Stimulated activated naive CD4-positive, alpha-beta T cell treated with Interleukin-2 at 50 U/mL for 16 hours (primary cell): ENCODE measurements at regions not wholly inside any gene's neighbourhood (a gene's known extent, or its start where the extent isn't known, plus 50 kb on each side); places are given as distances from the start of the nearest gene placed in this dataset.
"Not testable (repeated sequence)": the region's sequence is repeated elsewhere in the genome, so short reads cannot be mapped to it uniquely, and the experiment has no call there.

Experiments
- DNase-seq: peaks from one replicate; lab custom pipeline; 2025; lab: John Stamatoyannopoulos, UW

GRCh38 chr10:129041916-129042315 is 425.1 kb upstream of the MGMT start:
- DNase-seq = no peak

- no peak for DNase-seq
Observed at GRCh38 chr10:129042776-129043595, 424.1 kb upstream of the MGMT start.

GRCh38 chr10:129043691-129044090 is 423.4 kb upstream of the MGMT start:
- DNase-seq = no peak

DNA sequence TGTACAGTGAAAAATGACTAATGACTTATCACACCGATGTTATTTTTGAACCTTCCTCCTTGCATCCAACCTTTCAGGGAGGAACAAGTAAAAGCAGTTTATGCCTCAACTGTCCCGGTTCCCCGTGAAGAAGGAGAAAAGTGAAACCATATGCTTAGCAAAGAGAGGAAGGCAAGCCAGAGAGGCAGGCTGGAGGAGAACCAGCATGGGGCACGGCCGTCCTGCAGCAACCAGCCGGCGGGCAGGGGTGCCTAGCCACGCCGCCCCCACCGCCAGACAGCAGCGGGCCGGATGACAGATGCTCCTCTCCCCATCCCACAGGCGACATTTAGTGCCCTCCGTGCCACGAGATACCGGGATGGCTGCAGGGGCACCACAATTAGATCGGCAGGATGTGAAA is 421.4 kb upstream of the MGMT start:
- no peak for DNase-seq

DNA sequence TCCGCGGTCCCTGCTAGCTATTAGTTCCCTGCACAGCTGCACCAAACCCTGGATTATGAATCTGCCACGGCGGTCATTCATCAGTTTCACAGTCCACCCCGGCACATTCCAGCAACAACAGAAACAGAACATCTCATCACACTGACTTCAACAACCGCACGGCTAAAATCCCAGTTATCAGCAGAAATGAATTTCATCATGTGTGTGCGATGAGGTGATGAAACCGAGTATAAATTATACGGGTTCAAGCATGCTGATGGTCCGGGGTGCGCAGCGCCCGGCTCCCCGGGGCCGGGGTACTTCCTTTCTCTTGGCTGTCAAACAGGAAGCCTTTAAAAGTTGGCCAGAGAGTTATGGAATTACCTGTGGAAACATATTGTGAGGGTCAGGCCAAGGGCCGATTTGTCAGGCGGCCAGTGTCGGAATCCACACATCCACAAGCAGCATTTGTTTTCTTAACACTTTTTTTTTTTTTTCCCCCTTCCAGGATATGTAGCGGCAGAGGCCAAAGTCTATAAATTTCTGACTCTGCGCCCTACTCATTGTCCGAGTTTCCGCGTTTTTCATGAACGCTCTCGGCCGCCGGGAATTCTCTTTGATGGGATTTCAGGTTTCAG is 420.9 kb upstream of the MGMT start:
- no peak for DNase-seq

DNA sequence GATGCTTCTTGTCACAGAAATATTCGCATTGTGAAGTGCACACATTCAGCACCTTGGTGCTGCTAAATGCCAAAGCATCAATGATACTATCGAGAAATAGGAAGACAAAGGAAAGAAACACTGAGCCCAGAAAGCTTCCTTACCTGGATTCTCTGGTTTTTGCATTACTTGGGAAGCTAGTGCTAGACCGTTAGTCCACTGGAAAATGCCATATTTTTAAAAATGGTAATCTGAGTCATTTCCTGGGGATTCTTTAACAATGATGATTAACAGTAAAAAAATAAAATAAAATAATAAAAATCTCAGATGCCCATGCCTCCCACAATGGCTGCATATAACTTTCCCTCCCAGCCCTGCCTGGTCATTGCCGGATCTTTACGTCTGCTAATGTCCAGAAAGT is 420.1 kb upstream of the MGMT start:
- no peak for DNase-seq

- no peak for DNase-seq
Observed at GRCh38 chr10:129047600-129047999, 419.4 kb upstream of the MGMT start.

DNA sequence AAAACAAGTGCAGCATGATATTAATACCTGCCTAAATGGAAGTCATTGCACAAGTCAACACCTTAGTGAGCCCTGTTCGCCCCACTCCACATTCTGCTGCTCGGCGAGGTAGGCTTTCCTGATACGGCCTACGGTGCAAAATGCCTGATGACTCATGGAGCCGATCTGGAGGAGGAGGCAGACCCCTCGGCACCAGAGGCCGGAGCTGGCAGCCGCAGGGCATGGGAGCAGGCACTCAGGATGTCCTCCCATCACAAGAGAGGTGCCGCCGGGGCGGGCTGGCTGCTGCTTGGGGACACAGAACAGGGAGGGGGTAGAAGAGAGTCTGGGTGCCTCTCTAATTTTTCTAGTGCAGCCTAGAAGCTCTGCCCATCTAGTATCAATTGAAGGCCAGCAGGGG is 418.5 kb upstream of the MGMT start:
- DNase-seq = no peak

- no peak for DNase-seq
Observed at GRCh38 chr10:129049501-129049900, 417.5 kb upstream of the MGMT start.

DNA sequence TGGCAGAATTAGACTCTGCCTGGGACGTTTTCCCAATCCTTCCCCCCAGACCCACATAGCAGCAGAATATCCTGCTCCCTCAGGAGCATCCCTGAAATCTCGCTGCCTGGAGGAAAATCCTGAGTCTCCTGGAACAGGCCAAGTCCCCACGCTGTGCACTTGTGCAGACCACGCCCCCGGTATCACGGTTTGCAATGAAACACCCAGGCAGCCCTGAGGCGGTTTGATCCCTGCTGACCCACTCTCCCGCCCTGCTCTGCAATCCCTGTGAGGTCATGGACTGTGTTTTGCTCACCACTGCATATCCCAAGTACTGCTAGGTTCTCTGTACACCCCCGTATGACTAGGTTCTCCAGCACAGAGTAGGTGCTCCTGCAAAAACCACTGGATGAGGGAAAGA is 411.8 kb upstream of the MGMT start:
- DNase-seq = no peak

DNA sequence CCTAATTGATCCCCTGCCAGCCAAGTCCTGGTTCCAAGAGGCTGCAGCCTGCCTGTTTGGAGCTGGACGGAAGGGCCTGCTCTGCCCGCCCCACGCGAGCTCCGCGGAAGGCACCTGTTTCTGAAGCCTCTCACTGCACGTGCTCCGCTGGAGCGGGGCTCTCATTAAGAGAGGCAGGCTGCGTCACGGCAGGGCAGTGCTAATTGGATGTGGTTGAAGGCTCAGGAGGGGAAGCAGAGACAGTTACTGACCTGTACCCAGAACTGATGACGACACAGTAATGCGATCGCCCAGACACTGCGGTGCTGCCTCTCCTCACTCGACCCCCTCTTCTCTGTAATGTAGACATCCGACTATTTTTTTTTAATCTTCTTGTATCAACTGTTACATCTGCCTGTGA is 411.1 kb upstream of the MGMT start:
- no peak for DNase-seq

GRCh38 chr10:129056734-129057689 is 410.0 kb upstream of the MGMT start:
- no peak for DNase-seq

- DNase-seq = no peak
Observed at GRCh38 chr10:129057856-129058663, 409.0 kb upstream of the MGMT start.

DNA sequence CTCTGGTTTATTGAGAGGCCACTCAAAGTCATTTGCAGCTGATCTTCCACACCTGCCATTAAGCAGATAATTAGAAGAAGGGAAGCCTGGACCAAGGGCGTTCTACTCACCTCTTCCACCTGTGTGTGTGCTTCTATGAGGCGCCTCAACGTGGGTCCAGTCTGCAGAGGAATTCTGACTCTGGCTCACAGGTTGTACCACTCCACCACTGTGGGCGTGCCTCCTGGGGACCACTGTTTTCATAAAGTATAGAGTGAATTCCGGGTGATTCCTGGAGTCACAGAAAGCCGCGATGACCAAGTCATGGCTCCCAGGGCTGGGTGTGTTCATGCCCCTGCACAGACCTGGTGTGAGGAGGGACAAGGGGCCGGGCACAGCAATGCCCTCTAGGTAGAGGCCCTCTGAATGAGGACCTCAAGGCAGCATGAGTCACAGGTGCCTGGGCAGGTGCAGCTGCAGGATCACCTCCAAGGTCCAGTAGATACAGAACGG is 408.3 kb upstream of the MGMT start:
- DNase-seq = no peak

- no peak for DNase-seq
Observed at GRCh38 chr10:129059977-129060376, 407.1 kb upstream of the MGMT start.

DNA sequence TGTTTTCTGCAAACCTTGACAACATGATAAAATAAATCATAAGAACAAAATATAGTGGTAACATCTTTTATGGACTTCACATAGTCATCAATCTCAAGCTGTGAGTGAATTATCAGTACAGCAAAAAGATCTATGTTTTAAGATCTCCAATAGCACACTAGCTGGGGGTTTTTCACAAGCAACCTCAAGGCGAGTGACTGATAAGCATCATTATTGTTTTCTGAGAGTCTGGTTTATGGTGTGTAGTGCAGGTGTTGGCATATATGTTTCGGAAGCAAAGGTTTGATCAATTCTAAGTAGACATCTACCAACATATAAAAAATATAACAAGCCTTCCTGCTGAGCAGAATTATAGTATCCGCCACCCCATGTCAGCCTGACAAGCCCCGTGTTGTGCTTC is 403.8 kb upstream of the MGMT start:
- DNase-seq = no peak

GRCh38 chr10:129063877-129064276 is 403.2 kb upstream of the MGMT start:
- DNase-seq = no peak

DNA sequence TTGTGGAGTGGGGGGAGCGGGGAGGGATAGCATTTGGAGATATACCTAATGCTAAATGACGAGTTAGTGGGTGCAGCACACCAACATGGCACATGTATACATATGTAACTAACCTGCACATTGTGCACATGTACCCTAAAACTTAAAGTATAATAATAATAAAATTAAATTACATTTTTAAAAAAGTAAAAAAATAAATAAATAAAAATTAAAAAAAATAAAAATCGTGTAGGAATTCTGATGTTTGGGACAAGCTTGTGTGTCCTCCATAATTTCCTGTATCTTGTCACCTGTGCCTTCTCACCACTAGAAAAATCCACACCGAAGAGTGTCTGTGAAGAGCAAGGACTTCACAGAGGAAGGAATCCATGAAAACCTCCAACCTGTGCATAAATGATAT is 400.5 kb upstream of the MGMT start:
- not testable (repeated sequence) for DNase-seq

DNA sequence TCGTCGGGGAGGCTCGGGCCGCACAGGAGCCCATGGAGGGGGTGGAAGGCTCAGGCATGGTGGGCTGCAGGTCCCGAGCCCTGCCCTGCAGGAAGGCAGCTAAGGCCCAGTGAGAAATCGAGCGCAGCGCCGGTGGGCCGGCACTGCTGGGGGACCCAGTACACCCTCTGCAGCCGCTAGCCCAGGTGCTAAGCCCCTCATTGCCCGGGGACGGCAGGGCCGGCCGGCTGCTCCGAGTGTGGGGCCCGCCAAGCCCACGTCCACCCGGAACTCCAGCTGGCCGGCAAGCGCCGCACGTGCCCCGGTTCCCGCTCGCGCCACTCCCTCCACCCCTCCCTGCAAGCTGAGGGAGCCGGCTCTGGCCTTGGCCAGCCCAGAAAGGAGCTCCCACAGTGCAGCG is 395.6 kb upstream of the MGMT start:
- DNase-seq = not testable (repeated sequence)

- DNase-seq = no peak
Observed at GRCh38 chr10:129074939-129075338, 392.1 kb upstream of the MGMT start.

DNA sequence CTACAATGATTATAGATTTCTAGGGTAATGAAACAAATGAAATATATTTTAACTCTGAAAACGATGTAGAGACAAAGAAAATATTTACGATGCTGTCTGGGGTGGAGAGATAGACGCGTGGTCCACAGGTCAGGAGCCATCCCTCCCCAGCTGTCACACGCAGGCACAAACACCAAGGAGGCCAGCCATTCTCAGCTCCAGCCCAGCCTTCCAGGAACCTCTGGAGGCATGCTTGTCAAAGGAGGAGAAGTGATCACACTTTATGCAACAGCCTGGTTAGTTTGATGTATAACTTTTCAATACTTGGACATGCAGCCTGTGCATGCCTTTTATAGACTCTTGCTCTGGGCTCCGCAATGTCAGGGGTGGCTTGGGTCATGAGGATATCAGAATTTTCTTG is 391.5 kb upstream of the MGMT start:
- DNase-seq = no peak

GRCh38 chr10:129075927-129076326 is 391.1 kb upstream of the MGMT start:
- no peak for DNase-seq
